ENCODE measurements at regions not wholly inside any gene's neighbourhood (a gene's known extent, or its start where the extent isn't known, plus 50 kb on each side); places are given as distances from the start of the nearest gene placed in this dataset.

GRCh38 chr10:130251766-130252165, 115.6 kb downstream of the GLRX3 start:
- H3K4me3 ChIP-seq: no peak overlapping the region
- WGBS: 83% methylated on average over 4 of the region's 4 CpGs
- H3K9me3 ChIP-seq: no peaks in the 10 kb centered on the region
- no peak overlapping the region for H3K27ac ChIP-seq
- no peak for DNase-seq (ENCODE audit: low spot score)
- intact Hi-C loops (cut with DNase I): no loop called here
- no peaks in the 10 kb centered on the region for H3K27me3 ChIP-seq (replicated peaks; ENCODE audit: insufficient read depth)
- TF ChIP-seq POLR2A (IDR thresholded peaks at IDR 0.05) (no peak), POLR2AphosphoS5 (IDR thresholded peaks at IDR 0.05) (no peak)
- TF ChIP-seq, protein P1, sequence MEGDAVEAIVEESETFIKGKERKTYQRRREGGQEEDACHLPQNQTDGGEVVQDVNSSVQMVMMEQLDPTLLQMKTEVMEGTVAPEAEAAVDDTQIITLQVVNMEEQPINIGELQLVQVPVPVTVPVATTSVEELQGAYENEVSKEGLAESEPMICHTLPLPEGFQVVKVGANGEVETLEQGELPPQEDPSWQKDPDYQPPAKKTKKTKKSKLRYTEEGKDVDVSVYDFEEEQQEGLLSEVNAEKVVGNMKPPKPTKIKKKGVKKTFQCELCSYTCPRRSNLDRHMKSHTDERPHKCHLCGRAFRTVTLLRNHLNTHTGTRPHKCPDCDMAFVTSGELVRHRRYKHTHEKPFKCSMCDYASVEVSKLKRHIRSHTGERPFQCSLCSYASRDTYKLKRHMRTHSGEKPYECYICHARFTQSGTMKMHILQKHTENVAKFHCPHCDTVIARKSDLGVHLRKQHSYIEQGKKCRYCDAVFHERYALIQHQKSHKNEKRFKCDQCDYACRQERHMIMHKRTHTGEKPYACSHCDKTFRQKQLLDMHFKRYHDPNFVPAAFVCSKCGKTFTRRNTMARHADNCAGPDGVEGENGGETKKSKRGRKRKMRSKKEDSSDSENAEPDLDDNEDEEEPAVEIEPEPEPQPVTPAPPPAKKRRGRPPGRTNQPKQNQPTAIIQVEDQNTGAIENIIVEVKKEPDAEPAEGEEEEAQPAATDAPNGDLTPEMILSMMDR (IDR thresholded peaks at IDR 0.05): no peak
- no peaks in the 10 kb centered on the region for H3K36me3 ChIP-seq
- no peaks in the 10 kb centered on the region for H3K4me1 ChIP-seq (replicated peaks)

GRCh38 chr10:130254243-130254642, 118.1 kb downstream of the GLRX3 start:
- intact Hi-C loops (cut with DNase I): no loop called here
- TF ChIP-seq POLR2A (IDR thresholded peaks at IDR 0.05): no peak
- no peak for TF ChIP-seq POLR2AphosphoS5 (IDR thresholded peaks at IDR 0.05)
- TF ChIP-seq, protein P1 (IDR thresholded peaks at IDR 0.05): no peak
- 32% methylated on average over 13 of the region's 13 CpGs for WGBS
- H3K4me1 ChIP-seq (replicated peaks): no peaks in the 10 kb centered on the region
- no peaks in the 10 kb centered on the region for H3K27me3 ChIP-seq (replicated peaks; ENCODE audit: insufficient read depth)
- H3K9me3 ChIP-seq: no peaks in the 10 kb centered on the region
- no peak overlapping the region for H3K27ac ChIP-seq
- DNase-seq (ENCODE audit: low spot score): no peak
- no peaks in the 10 kb centered on the region for H3K36me3 ChIP-seq
- no peak overlapping the region for H3K4me3 ChIP-seq

GRCh38 chr10:130254662-130255061, 118.5 kb downstream of the GLRX3 start:
- H3K4me3 ChIP-seq: no peak overlapping the region
- 49% methylated on average over 5 of the region's 5 CpGs for WGBS
- no peaks in the 10 kb centered on the region for H3K9me3 ChIP-seq
- no peaks in the 10 kb centered on the region for H3K27me3 ChIP-seq (replicated peaks; ENCODE audit: insufficient read depth)
- no peak for TF ChIP-seq POLR2AphosphoS5 (IDR thresholded peaks at IDR 0.05)
- TF ChIP-seq POLR2A (IDR thresholded peaks at IDR 0.05): no peak
- TF ChIP-seq, protein P1 (IDR thresholded peaks at IDR 0.05): no peak
- H3K27ac ChIP-seq: no peak overlapping the region
- DNase-seq (ENCODE audit: low spot score): no peak
- H3K4me1 ChIP-seq (replicated peaks): no peaks in the 10 kb centered on the region
- intact Hi-C loops (cut with DNase I): no loop called here
- H3K36me3 ChIP-seq: no peaks in the 10 kb centered on the region

DNA sequence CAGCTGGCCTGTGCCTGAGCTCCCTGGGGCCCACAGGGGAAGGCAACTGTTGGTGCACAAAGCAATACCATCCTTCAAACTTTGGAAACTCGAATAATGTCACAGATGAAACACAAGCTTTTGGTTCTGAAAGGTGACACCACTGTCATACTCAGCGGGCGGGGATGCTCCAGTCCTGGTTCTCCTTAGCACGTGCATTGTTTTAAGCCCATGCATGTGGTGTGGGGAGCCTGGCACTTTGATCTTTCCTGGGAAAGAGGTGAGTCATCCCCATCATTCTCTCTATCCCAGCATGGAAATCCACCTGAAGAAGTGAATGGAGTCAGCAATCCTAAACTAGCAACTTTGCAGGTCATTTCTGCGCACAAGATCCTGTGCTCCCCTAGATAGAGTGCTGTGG, 119.6 kb downstream of the GLRX3 start:
- WGBS: 76% methylated on average over 5 of the region's 5 CpGs
- Histone ChIP-seq H3K9me3 (no peaks in the 10 kb centered on the region), H3K36me3 (no peaks in the 10 kb centered on the region), H3K4me3 (no peak overlapping the region), H3K4me1 (replicated peaks) (no peaks in the 10 kb centered on the region), H3K27ac (no peak overlapping the region), H3K27me3 (replicated peaks; ENCODE audit: insufficient read depth) (no peaks in the 10 kb centered on the region)
- TF ChIP-seq, protein P1 (IDR thresholded peaks at IDR 0.05): no peak
- TF ChIP-seq POLR2AphosphoS5 (IDR thresholded peaks at IDR 0.05) (no peak), POLR2A (IDR thresholded peaks at IDR 0.05) (no peak)
- no peak for DNase-seq (ENCODE audit: low spot score)
- intact Hi-C loops (cut with DNase I): no loop called here

DNA sequence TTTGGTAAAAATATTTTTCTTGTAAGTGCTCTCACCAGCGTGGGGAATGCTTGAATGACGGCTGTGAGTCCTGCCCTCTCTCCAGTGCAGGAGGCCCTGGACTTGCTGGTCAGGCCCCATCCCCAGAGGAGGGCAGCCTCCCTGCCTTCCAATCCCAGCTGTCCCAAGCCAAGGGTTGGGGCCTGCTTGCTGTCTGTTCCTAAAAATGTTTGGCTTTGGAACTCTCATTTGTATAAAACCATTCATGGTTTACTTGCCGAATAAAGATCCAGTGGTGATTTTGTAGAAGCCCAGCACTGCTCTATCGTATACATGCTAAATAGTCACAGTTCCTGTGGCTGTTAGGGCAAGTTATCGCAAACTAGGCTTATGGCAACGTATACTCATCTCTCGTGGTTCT, 121.7 kb downstream of the GLRX3 start:
- no peaks in the 10 kb centered on the region for H3K4me1 ChIP-seq (replicated peaks)
- no peaks in the 10 kb centered on the region for H3K36me3 ChIP-seq
- H3K27me3 ChIP-seq (replicated peaks; ENCODE audit: insufficient read depth): no peaks in the 10 kb centered on the region
- intact Hi-C loops (cut with DNase I): no loop called here
- 93% methylated on average over 7 of the region's 7 CpGs for WGBS
- H3K4me3 ChIP-seq: no peak overlapping the region
- H3K27ac ChIP-seq: no peak overlapping the region
- no peak for DNase-seq (ENCODE audit: low spot score)
- no peak for TF ChIP-seq POLR2A (IDR thresholded peaks at IDR 0.05)
- H3K9me3 ChIP-seq: no peaks in the 10 kb centered on the region
